ENCODE measurements at regions not wholly inside any gene's neighbourhood (a gene's known extent, or its start where the extent isn't known, plus 50 kb on each side); places are given as distances from the start of the nearest gene placed in this dataset.

DNA sequence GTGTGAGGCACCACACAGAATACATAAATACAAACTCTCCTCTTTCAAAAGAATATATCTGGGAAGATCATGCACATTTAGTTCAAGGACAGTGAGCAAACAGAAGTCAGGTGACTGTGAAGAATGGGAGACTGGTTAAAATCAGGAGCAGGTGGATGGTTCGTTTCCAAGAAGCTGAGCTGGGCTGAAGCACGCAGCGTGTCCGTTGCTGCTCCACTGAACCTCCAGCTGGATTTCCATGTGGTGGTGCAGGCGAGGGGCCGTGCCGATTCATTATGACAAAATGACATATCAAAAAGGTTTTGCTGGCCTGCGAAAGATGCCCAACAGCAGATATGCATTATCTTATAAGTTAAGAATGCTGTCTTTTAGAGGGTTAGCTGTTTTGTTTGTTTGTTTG lies 66.0 kb downstream of the OLIG1 start:
- H3K4me3 ChIP-seq (ENCODE audit: low read depth in 1 of 3, low read length in 3 of 3): no peak overlapping the region
- no peaks in the 10 kb centered on the region for H3K4me1 ChIP-seq (ENCODE audit: control insufficient read depth in 4 of 4, insufficient read depth in 4 of 4, low read length in 3 of 4)
- no peaks in the 10 kb centered on the region for H3K36me3 ChIP-seq (ENCODE audit: control insufficient read depth in 4 of 4, insufficient read depth in 3 of 4, low read depth in 1 of 4, low read length in 3 of 4)
- no peak overlapping the region for H3K27ac ChIP-seq (ENCODE audit: low read depth in 1 of 2, low read length in 2 of 2)
- H3K27me3 ChIP-seq (ENCODE audit: control insufficient read depth in 4 of 4, insufficient read depth in 4 of 4, low read length in 3 of 4): peaks cover 0 to 7% (median 0%) of the 10 kb centered on the region in 4 donors
- TF ChIP-seq, protein P1, sequence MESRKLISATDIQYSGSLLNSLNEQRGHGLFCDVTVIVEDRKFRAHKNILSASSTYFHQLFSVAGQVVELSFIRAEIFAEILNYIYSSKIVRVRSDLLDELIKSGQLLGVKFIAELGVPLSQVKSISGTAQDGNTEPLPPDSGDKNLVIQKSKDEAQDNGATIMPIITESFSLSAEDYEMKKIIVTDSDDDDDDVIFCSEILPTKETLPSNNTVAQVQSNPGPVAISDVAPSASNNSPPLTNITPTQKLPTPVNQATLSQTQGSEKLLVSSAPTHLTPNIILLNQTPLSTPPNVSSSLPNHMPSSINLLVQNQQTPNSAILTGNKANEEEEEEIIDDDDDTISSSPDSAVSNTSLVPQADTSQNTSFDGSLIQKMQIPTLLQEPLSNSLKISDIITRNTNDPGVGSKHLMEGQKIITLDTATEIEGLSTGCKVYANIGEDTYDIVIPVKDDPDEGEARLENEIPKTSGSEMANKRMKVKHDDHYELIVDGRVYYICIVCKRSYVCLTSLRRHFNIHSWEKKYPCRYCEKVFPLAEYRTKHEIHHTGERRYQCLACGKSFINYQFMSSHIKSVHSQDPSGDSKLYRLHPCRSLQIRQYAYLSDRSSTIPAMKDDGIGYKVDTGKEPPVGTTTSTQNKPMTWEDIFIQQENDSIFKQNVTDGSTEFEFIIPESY (IDR thresholded peaks at IDR 0.05): no peak
- TF ChIP-seq, protein P2, sequence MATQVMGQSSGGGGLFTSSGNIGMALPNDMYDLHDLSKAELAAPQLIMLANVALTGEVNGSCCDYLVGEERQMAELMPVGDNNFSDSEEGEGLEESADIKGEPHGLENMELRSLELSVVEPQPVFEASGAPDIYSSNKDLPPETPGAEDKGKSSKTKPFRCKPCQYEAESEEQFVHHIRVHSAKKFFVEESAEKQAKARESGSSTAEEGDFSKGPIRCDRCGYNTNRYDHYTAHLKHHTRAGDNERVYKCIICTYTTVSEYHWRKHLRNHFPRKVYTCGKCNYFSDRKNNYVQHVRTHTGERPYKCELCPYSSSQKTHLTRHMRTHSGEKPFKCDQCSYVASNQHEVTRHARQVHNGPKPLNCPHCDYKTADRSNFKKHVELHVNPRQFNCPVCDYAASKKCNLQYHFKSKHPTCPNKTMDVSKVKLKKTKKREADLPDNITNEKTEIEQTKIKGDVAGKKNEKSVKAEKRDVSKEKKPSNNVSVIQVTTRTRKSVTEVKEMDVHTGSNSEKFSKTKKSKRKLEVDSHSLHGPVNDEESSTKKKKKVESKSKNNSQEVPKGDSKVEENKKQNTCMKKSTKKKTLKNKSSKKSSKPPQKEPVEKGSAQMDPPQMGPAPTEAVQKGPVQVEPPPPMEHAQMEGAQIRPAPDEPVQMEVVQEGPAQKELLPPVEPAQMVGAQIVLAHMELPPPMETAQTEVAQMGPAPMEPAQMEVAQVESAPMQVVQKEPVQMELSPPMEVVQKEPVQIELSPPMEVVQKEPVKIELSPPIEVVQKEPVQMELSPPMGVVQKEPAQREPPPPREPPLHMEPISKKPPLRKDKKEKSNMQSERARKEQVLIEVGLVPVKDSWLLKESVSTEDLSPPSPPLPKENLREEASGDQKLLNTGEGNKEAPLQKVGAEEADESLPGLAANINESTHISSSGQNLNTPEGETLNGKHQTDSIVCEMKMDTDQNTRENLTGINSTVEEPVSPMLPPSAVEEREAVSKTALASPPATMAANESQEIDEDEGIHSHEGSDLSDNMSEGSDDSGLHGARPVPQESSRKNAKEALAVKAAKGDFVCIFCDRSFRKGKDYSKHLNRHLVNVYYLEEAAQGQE (IDR thresholded peaks at IDR 0.05): no peak
- TF ChIP-seq YY1 (IDR thresholded peaks at IDR 0.05) (no peak), NR2F2 (IDR thresholded peaks at IDR 0.05) (no peak), FOXA1 (IDR thresholded peaks at IDR 0.05) (no peak), RAD21 (IDR thresholded peaks at IDR 0.05) (no peak), HNF4G (IDR thresholded peaks at IDR 0.05) (no peak), GABPA (IDR thresholded peaks at IDR 0.05 in 1 of 2, conservative IDR thresholded peaks at IDR 0.05 in 1 of 2) (no peak), RXRA (IDR thresholded peaks at IDR 0.05) (no peak), HNF4A (conservative IDR thresholded peaks at IDR 0.05) (no peak), FOXA2 (IDR thresholded peaks at IDR 0.05) (no peak)
- TF ChIP-seq, protein P3, sequence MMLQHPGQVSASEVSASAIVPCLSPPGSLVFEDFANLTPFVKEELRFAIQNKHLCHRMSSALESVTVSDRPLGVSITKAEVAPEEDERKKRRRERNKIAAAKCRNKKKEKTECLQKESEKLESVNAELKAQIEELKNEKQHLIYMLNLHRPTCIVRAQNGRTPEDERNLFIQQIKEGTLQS (IDR thresholded peaks at IDR 0.05): no peak
- TF ChIP-seq, protein P4, sequence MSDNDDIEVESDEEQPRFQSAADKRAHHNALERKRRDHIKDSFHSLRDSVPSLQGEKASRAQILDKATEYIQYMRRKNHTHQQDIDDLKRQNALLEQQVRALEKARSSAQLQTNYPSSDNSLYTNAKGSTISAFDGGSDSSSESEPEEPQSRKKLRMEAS (IDR thresholded peaks at IDR 0.05): no peak
- TF ChIP-seq, protein P5, sequence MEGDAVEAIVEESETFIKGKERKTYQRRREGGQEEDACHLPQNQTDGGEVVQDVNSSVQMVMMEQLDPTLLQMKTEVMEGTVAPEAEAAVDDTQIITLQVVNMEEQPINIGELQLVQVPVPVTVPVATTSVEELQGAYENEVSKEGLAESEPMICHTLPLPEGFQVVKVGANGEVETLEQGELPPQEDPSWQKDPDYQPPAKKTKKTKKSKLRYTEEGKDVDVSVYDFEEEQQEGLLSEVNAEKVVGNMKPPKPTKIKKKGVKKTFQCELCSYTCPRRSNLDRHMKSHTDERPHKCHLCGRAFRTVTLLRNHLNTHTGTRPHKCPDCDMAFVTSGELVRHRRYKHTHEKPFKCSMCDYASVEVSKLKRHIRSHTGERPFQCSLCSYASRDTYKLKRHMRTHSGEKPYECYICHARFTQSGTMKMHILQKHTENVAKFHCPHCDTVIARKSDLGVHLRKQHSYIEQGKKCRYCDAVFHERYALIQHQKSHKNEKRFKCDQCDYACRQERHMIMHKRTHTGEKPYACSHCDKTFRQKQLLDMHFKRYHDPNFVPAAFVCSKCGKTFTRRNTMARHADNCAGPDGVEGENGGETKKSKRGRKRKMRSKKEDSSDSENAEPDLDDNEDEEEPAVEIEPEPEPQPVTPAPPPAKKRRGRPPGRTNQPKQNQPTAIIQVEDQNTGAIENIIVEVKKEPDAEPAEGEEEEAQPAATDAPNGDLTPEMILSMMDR (IDR thresholded peaks at IDR 0.05; ENCODE audit: low read depth, low read length, missing input control): no peak
- no peak overlapping the region for H3K9ac ChIP-seq (ENCODE audit: low read depth in 1 of 2, low read length in 2 of 2)
- WGBS: 82% methylated on average over 8 of the region's 8 CpGs
- DNase-seq (ENCODE audit: low spot score): no peak
- H3K9me3 ChIP-seq (ENCODE audit: control insufficient read depth in 4 of 4, low read length in 3 of 4): no peaks in the 10 kb centered on the region

DNA sequence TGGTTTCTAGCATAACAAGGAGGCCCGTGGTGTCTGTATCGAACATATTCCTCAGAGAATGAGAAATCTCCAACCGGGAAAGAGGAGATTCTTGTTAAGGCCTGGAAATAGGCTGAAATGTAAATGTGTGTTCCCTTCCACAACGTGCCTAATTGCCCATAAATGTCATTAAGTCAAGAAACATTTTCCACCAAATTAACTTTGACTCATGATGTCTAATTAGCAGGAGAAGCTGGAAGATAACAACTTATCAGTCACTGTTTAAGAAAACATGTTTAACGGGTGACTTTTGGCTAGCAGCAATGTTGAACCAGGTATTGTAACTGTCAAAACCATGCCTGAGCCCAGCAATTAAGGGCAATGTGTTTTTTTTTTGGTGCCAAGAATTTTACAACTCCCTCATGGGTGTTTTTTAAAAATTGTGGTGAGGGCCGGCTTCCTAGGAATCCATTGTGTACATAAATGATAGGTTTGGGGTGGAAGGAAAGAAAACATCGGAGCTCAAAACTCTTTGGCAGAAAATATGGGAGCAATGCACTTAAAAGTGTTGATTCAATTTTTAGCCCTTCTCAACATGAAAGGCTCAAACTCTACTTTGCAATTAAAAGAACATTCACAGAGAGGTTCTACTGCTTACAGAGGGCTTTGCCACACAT lies 67.0 kb downstream of the OLIG1 start:
- no peak for DNase-seq (ENCODE audit: low spot score)
- Histone ChIP-seq H3K4me3 (ENCODE audit: low read depth in 1 of 3, low read length in 3 of 3) (no peak overlapping the region), H3K27me3 (ENCODE audit: control insufficient read depth in 4 of 4, insufficient read depth in 4 of 4, low read length in 3 of 4) (peaks cover 0 to 7% (median 0%) of the 10 kb centered on the region in 4 donors), H3K36me3 (ENCODE audit: control insufficient read depth in 4 of 4, insufficient read depth in 3 of 4, low read depth in 1 of 4, low read length in 3 of 4) (no peaks in the 10 kb centered on the region), H3K27ac (ENCODE audit: low read depth in 1 of 2, low read length in 2 of 2) (no peak overlapping the region), H3K4me1 (ENCODE audit: control insufficient read depth in 4 of 4, insufficient read depth in 4 of 4, low read length in 3 of 4) (no peaks in the 10 kb centered on the region), H3K9me3 (ENCODE audit: control insufficient read depth in 4 of 4, low read length in 3 of 4) (no peaks in the 10 kb centered on the region), H3K9ac (ENCODE audit: low read depth in 1 of 2, low read length in 2 of 2) (no peak overlapping the region)
- 64% methylated on average over 7 of the region's 7 CpGs for WGBS
- TF ChIP-seq HNF4A (conservative IDR thresholded peaks at IDR 0.05): no peak
- TF ChIP-seq FOXA2 (IDR thresholded peaks at IDR 0.05): no peak
- TF ChIP-seq, protein P5 (IDR thresholded peaks at IDR 0.05; ENCODE audit: low read depth, low read length, missing input control): no peak
- TF ChIP-seq, protein P2 (IDR thresholded peaks at IDR 0.05): no peak
- no peak for TF ChIP-seq RXRA (IDR thresholded peaks at IDR 0.05)
- no peak for TF ChIP-seq RAD21 (IDR thresholded peaks at IDR 0.05)
- no peak for TF ChIP-seq SP1 (IDR thresholded peaks at IDR 0.05)
- TF ChIP-seq JUND (IDR thresholded peaks at IDR 0.05): no peak
- no peak for TF ChIP-seq HNF4G (IDR thresholded peaks at IDR 0.05)
- TF ChIP-seq, protein P3 (IDR thresholded peaks at IDR 0.05): no peak
- no peak for TF ChIP-seq EGR1 (IDR thresholded peaks at IDR 0.05; ENCODE audit: low read depth in 2 of 2)

Measured in liver (tissue), 8 donors.